ENCODE measurements at regions not wholly inside any gene's neighbourhood (a gene's known extent, or its start where the extent isn't known, plus 50 kb on each side); places are given as distances from the start of the nearest gene placed in this dataset.
A peak's percentile ranks its signal among the peaks of the same experiment; 100 is the strongest.

DNA sequence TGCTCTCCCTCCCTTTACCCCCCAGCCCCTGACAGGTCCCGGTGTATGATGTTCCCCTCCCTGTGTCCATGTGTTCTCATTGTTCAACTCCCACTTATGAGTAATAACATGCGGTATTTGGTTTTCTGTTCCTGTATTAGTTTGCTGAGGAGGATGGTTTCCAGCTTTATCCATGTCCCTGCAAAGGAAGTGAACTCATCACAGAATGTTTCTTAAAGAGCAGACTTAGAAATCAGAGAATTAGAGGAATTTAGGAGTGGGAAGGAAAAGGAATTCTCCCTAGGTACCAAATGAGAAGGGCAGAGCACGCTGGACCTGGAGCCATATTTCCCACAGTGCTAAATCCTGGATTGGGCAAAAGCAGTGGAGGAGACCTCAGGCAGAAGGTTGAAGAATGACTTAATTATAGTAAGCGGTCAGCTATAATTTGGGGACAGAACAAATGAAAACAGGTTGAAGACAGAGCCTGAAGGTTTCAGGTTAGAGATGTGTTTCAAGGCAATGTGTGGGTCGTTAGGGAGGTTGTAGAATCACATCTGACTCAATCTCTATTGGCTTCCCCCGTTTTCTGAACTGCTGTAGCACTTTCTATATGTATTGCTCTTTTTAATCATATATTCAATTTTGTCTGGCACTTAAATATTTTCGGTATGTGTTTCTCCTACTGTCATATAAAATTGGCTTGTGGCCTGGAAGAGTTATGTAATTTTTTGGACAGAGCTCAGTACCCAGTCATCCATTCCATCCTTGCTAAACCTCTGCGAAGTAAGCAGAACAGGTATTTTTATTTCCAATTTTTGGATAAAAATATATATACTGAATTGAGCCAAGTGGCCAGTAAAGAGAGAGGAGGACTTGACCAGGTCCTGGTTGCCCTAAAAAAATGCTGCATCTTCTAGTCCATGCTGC, 210.5 kb upstream of the KLF6 start:
- Histone ChIP-seq H3K4me3 (no peak overlapping the region), H3K27ac (peak overlapping the region in 1 of 10 donors; percentile 21), H3K9me3 (peaks cover 0 to 16% (median 6%) of the 10 kb centered on the region in 11 donors), H3K4me1 (peaks cover 0 to 16% (median 0%) of the 10 kb centered on the region in 9 donors), H3K27me3 (no peaks in the 10 kb centered on the region), H3K36me3 (no peaks in the 10 kb centered on the region)
- ATAC-seq (peak in 2 of 8 donors; percentile 13 to 48), DNase-seq (no peak)
- WGBS, 2 donors = 51 to 55% methylated on average over 8 of the region's 8 CpGs
- TF ChIP-seq, protein P1, sequence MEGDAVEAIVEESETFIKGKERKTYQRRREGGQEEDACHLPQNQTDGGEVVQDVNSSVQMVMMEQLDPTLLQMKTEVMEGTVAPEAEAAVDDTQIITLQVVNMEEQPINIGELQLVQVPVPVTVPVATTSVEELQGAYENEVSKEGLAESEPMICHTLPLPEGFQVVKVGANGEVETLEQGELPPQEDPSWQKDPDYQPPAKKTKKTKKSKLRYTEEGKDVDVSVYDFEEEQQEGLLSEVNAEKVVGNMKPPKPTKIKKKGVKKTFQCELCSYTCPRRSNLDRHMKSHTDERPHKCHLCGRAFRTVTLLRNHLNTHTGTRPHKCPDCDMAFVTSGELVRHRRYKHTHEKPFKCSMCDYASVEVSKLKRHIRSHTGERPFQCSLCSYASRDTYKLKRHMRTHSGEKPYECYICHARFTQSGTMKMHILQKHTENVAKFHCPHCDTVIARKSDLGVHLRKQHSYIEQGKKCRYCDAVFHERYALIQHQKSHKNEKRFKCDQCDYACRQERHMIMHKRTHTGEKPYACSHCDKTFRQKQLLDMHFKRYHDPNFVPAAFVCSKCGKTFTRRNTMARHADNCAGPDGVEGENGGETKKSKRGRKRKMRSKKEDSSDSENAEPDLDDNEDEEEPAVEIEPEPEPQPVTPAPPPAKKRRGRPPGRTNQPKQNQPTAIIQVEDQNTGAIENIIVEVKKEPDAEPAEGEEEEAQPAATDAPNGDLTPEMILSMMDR (IDR thresholded peaks at IDR 0.05) = no peak
- intact Hi-C loops (cut with DNase I) = no loop called here

DNA sequence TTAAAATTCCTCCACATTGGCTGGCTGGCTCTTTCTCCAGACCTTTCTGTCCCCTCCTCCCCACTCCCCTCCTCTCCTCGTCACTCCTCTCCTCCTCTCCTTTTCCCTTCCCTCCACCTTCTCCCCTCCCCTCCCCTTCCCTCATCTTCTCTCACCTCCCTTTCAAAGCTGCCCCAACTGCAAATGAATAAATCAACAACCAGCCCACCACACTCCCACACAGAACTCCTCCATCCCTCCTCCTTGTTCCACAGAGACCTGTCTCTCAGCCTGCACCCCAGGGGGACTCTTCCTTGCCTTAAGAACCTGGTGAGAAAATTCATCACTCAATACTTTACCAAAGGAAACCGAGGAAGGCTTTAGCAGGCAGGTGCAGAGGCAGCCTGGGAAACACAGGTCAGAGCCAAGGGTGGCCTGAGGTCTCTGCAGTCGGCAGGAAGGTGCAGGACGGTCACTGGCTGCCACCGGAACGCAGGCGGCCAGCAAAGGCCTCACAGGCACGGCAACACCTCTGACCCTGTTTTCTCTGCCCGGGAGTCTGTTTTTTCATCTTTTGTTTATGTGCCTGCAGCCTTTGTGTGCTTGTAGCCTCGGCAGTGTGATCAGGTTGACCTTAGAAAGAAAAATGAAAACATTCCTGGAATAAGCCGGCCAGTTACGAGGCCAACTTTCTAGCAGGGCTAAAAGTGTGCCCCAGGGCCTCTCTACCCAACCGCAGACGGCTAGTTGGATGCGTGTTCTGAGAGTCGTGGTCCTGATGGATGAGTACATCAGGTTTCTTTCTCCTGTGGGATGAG, 207.6 kb upstream of the KLF6 start:
- no peak overlapping the region for H3K4me3 ChIP-seq
- ATAC-seq = no peak
- no peaks in the 10 kb centered on the region for H3K9me3 ChIP-seq
- peaks cover 0 to 16% (median 7%) of the 10 kb centered on the region in 9 donors for H3K4me1 ChIP-seq
- H3K36me3 ChIP-seq = no peaks in the 10 kb centered on the region
- 84 to 88% methylated on average over 16 of the region's 16 CpGs for WGBS, 2 donors
- intact Hi-C loops (cut with DNase I) = no loop called here
- TF ChIP-seq, protein P1 (IDR thresholded peaks at IDR 0.05) = no peak
- no peaks in the 10 kb centered on the region for H3K27me3 ChIP-seq
- DNase-seq = no peak
- H3K27ac ChIP-seq = no peak overlapping the region

DNA sequence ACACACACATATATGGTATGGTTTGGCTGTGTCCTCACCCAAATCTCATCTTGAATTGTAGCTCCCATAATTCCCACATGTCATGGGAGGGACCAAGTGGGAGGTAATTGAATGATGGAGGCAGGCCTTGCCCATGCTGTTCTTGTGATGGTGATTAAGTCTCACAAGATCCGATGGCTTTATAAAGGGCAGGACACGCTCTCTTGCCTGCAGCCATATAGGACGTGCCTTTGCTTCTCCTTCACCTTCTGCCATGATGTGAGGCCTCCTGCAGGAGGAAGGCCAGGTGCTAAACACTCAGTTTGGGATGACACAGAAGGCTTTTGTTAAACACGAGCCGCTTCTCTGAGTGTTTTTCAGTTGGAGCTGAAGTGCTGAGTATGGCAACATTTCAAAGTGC, 205.3 kb upstream of the KLF6 start:
- no peak overlapping the region for H3K27ac ChIP-seq
- intact Hi-C loops (cut with DNase I) = no loop called here
- no peaks in the 10 kb centered on the region for H3K9me3 ChIP-seq
- TF ChIP-seq, protein P1 (IDR thresholded peaks at IDR 0.05) = no peak
- ATAC-seq = no peak
- H3K36me3 ChIP-seq = no peaks in the 10 kb centered on the region
- no peak for DNase-seq
- WGBS, 2 donors = 86 to 92% methylated on average over 5 of the region's 5 CpGs
- H3K4me3 ChIP-seq = no peak overlapping the region
- no peaks in the 10 kb centered on the region for H3K27me3 ChIP-seq
- H3K4me1 ChIP-seq = peaks cover 0 to 14% (median 8%) of the 10 kb centered on the region in 9 donors

DNA sequence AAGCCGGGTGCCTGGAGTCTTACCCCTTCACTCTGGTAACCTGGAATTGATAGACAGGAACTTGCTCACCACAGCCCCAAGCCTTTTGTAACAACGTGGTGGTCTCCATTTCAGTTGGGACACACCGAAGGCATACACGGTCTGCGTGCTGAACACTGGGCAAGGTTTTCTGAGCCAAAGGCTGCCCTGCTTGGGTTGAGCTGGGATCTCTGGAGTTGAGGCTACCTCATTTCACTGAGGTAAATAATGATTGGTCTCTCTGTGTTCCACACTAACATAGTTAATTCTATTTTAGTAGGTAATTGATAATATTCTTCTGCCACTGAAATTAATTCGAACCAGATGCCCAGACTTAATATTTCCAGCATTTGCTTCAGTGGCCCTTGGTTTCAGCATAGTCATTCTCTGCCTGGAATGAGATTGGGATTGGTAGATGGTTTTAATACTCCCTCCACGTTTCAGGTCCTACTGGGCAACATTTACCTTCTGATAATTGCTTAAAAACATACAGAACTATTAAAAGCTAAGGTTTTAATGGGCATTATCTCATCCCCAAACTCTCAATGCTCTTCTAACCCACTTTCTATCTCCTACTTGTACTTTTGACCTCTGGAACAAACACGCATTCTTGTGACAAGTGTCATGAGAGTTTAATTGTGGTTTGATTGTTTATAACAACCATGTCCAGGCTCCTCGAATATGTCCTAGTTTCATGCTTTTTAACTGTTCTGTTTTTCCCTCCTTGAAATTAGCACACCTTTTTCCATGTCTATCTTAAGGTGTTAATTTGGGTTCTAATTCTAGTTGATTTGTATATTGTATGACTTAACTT, 202.3 kb upstream of the KLF6 start:
- peak overlapping the region in 1 of 10 donors; percentile 11 for H3K27ac ChIP-seq

More for the DNA sequence above, 202.3 kb upstream of the KLF6 start:
- WGBS, 2 donors = 69 to 72% methylated on average over 9 of the region's 9 CpGs
- no peaks in the 10 kb centered on the region for H3K36me3 ChIP-seq
- peaks cover 0 to 14% (median 6%) of the 10 kb centered on the region in 9 donors for H3K4me1 ChIP-seq
- no peak overlapping the region for H3K4me3 ChIP-seq
- TF ChIP-seq, protein P1 (IDR thresholded peaks at IDR 0.05) = no peak
- intact Hi-C loops (cut with DNase I) = no loop called here
- no peak for DNase-seq
- H3K27me3 ChIP-seq = no peaks in the 10 kb centered on the region
- peak in 4 of 8 donors; percentile 13 to 70 (median 44) for ATAC-seq
- peaks cover 0 to 13% (median 0%) of the 10 kb centered on the region in 11 donors for H3K9me3 ChIP-seq
